ENCODE measurements at regions not wholly inside any gene's neighbourhood (a gene's known extent, or its start where the extent isn't known, plus 50 kb on each side); places are given as distances from the start of the nearest gene placed in this dataset.

GRCh38 chr3:16048435-16049318, 125.8 kb upstream of the GALNT15 start (continued):
- TF ChIP-seq ZNF592 (IDR thresholded peaks at IDR 0.05) = 0 out of 2 replicates have a peak, but pooled peaks have one; percentile 24
- no peak; the same call in 2 of the 3 replicates for TF ChIP-seq POU2F2 (IDR thresholded peaks at IDR 0.05; ENCODE audit: borderline replicate concordance, low read depth, low read length)
- TF ChIP-seq ZNF24 (IDR thresholded peaks at IDR 0.05) = peak; percentile 97

GRCh38 chr3:16050641-16051467, 123.6 kb upstream of the GALNT15 start:
- 44% methylated on average over 16 of the region's 16 CpGs for WGBS (ENCODE audit: insufficient coverage, insufficient replicate concordance, low lambda C conversion rate, missing lambda C conversion rate)
- no peaks in the 10 kb centered on the region for H3K4me1 ChIP-seq (ENCODE audit: control insufficient read depth, insufficient read depth, low read length)
- CTCF ChIA-PET = interaction anchor here (0.7 to 7.6 kb wide), 8 partner anchors 9 to 313 kb away, joined by 3 to 127 read pairs (median 4); partner anchors contain the start of gene GALNT15
- intact Hi-C loops (cut with micrococcal nuclease; ENCODE audit: unreplicated experiment) (no loop called here), in situ Hi-C loops (cut with MboI) (loop anchor here (10.0 kb wide), 1 partner anchor 504 kb away; no protein-coding TSS in a partner anchor)
- ATAC-seq = no peak
- no peak overlapping the region for H3K27ac ChIP-seq (ENCODE audit: control insufficient read depth, insufficient read depth)
- H3K36me3 ChIP-seq (ENCODE audit: control insufficient read depth in 2 of 2, insufficient read depth in 2 of 2, low read length in 1 of 2) = no peaks in the 10 kb centered on the region
- H4K20me1 ChIP-seq (ENCODE audit: control insufficient read depth, insufficient read depth) = no peaks in the 10 kb centered on the region
- no peak overlapping the region for H3K4me2 ChIP-seq (ENCODE audit: control insufficient read depth, insufficient read depth)
- no peak overlapping the region for H3K9ac ChIP-seq (ENCODE audit: control insufficient read depth, insufficient read depth, low read length)
- H2AFZ ChIP-seq (ENCODE audit: control insufficient read depth, low read depth, low read length) = no peak overlapping the region
- TF ChIP-seq KLF5 (IDR thresholded peaks at IDR 0.05; ENCODE audit: partially characterized antibody) (no peak), ZNF274 (IDR thresholded peaks at IDR 0.05; ENCODE audit: insufficient read depth, insufficient read length) (no peak), KAT2A (conservative IDR thresholded peaks at IDR 0.05; ENCODE audit: control insufficient read depth, low read depth, low read length) (no peak), DPF2 (IDR thresholded peaks at IDR 0.05) (no peak)
- H3K27me3 ChIP-seq (replicated peaks in 1 of 2; ENCODE audit: control insufficient read depth in 2 of 2, insufficient read depth in 2 of 2, low read length in 1 of 2) = no peaks in the 10 kb centered on the region
- FAIRE-seq = no peak
- SMC1A ChIA-PET (ENCODE audit: uncharacterized antibody, unreplicated experiment) = interaction anchor here (0.7 to 5.2 kb wide), 10 partner anchors 124 to 420 kb away, joined by 3 to 38 read pairs (median 6); partner anchors contain the start of gene GALNT15
- no TSS peak for BruUV-seq (replicated peaks)
- RAD21 ChIA-PET (ENCODE audit: unreplicated experiment) = interaction anchor here (0.8 to 2.7 kb wide), 3 partner anchors 128 to 841 kb away, joined by 3 to 15 read pairs (median 3); no protein-coding TSS in a partner anchor
- DNase-seq (ENCODE audit: low read depth, low spot score) = no peak
- H3K9me3 ChIP-seq (replicated peaks; ENCODE audit: control insufficient read depth, insufficient read depth, low read length) = no peaks in the 10 kb centered on the region
- H3K79me2 ChIP-seq (ENCODE audit: control insufficient read depth, insufficient read depth, low read length) = no peaks in the 10 kb centered on the region
- H3K4me3 ChIP-seq = no peak overlapping the region
- POLR2A ChIA-PET = no interaction called here

All from GM12878 (cell line).